Loucy (cell line): ENCODE measurements at regions not wholly inside any gene's neighbourhood (a gene's known extent, or its start where the extent isn't known, plus 50 kb on each side); places are given as distances from the start of the nearest gene placed in this dataset.
"Not testable (repeated sequence)": the region's sequence is repeated elsewhere in the genome, so short reads cannot be mapped to it uniquely, and the experiment has no call there.

Experiments used
- CTCF ChIP-seq: fragments of 200-600 bp; sonication (generic); conservative IDR thresholded peaks from 2 replicates; pipeline ENCODE4 v1.5.1; 2014; ENCODE audit warnings: mild to moderate bottlenecking, antibody characterized with exemption, low read length
- EZH2phosphoT487 ChIP-seq: fragments of 200-600 bp; IDR thresholded peaks from 2 replicates; pipeline ENCODE4 v1.6.1; 2018; ENCODE audit warnings: antibody characterized with exemption, mild to moderate bottlenecking, moderate library complexity, borderline replicate concordance

- not testable (repeated sequence) for TF ChIP-seq CTCF, EZH2phosphoT487
Observed at GRCh38 chr7:73166152-73166551, 80.3 kb upstream of the SPDYE9 start.
